ENCODE measurements at regions not wholly inside any gene's neighbourhood (a gene's known extent, or its start where the extent isn't known, plus 50 kb on each side); places are given as distances from the start of the nearest gene placed in this dataset.
A peak's percentile ranks its signal among the peaks of the same experiment; 100 is the strongest.
"Not testable (repeated sequence)": the region's sequence is repeated elsewhere in the genome, so short reads cannot be mapped to it uniquely, and the experiment has no call there.

DNA sequence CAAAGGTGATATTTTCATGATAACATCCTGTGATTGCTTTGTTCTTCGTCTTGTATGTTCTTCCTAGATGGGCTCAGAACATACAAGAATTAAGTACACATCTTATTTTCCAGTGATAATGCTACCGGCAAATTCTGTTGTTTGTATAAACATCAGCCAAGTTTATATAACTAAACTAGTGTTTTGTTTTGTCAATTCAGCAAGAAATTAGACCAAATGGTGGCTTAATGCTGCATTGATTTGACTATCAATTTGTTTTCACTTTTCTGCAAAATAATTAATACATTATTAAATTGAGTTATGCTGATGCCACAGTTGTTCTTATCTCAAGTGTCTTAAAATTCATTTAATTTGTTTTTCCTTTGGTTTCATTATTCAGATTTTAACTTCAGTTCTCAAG is 177.7 kb downstream of the OR4F29 start:
- DNase-seq; ATAC-seq; intact Hi-C loops (cut with DNase I): not testable (repeated sequence)

DNA sequence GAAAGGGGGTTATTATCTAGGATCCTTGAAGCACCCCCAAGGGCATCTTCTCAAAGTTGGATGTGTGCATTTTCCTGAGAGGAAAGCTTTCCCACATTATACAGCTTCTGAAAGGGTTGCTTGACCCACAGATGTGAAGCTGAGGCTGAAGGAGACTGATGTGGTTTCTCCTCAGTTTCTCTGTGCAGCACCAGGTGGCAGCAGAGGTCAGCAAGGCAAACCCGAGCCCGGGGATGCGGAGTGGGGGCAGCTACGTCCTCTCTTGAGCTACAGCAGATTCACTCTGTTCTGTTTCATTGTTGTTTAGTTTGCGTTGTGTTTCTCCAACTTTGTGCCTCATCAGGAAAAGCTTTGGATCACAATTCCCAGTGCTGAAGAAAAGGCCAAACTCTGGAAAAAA is 183.7 kb downstream of the OR4F29 start:
- ATAC-seq = not testable (repeated sequence)

More for the DNA sequence above, 183.7 kb downstream of the OR4F29 start:
- DNase-seq = peak; percentile 56
- intact Hi-C loops (cut with DNase I) = not testable (repeated sequence)
